GM12875 (cell line): ENCODE measurements at regions not wholly inside any gene's neighbourhood (a gene's known extent, or its start where the extent isn't known, plus 50 kb on each side); places are given as distances from the start of the nearest gene placed in this dataset.

Experiments used
- H3K4me3 ChIP-seq: one replicate; pipeline ENCODE4 v1.5.1; 2011; ENCODE audit warnings: low read depth, low read length, control low read depth
- TF ChIP-seq, protein P1 (sequence below): IDR thresholded peaks from 2 replicates; pipeline ENCODE4 v1.5.1; 2011; ENCODE audit warnings: low read depth, mild to moderate bottlenecking, control low read depth, inconsistent platforms, low read length, moderate library complexity, borderline replicate concordance; ENCODE audit not compliant: insufficient read depth

- no peak overlapping the region for H3K4me3 ChIP-seq
- TF ChIP-seq, protein P1, sequence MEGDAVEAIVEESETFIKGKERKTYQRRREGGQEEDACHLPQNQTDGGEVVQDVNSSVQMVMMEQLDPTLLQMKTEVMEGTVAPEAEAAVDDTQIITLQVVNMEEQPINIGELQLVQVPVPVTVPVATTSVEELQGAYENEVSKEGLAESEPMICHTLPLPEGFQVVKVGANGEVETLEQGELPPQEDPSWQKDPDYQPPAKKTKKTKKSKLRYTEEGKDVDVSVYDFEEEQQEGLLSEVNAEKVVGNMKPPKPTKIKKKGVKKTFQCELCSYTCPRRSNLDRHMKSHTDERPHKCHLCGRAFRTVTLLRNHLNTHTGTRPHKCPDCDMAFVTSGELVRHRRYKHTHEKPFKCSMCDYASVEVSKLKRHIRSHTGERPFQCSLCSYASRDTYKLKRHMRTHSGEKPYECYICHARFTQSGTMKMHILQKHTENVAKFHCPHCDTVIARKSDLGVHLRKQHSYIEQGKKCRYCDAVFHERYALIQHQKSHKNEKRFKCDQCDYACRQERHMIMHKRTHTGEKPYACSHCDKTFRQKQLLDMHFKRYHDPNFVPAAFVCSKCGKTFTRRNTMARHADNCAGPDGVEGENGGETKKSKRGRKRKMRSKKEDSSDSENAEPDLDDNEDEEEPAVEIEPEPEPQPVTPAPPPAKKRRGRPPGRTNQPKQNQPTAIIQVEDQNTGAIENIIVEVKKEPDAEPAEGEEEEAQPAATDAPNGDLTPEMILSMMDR: no peak
These were observed 185.8 kb upstream of the PRDM1 start for GRCh38 chr6:105900125-105900937.

- no peak overlapping the region for H3K4me3 ChIP-seq
- TF ChIP-seq, protein P1: no peak
These were observed 187.8 kb upstream of the PRDM1 start for GRCh38 chr6:105898286-105898685.

- H3K4me3 ChIP-seq: no peak overlapping the region
- TF ChIP-seq, protein P1: no peak
These were observed 189.0 kb upstream of the PRDM1 start for GRCh38 chr6:105897131-105897530.

GRCh38 chr6:105896821-105897095 lies 189.4 kb upstream of the PRDM1 start:
- H3K4me3 ChIP-seq: no peak overlapping the region
- TF ChIP-seq, protein P1: no peak

- no peak overlapping the region for H3K4me3 ChIP-seq
- TF ChIP-seq, protein P1: no peak
These were observed 189.9 kb upstream of the PRDM1 start for GRCh38 chr6:105896052-105896820.

DNA sequence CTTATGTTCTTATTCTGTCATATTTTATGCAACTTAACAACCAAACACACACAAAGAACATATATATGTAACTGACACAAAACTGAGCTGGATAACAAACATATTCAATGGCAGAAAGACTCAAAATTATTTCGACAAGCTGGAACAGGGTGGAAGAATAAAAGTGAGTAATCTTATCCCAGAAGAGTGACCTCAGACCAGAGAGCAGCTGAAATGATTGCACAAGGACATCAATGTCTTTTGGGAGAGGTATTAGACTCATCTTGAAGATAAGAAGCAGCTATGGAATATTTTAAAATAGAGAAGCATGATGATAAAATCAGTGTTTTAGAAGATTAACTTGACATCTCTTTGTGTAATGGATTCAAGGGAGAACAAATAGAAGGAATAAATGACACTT lies 191.6 kb upstream of the PRDM1 start:
- no peak overlapping the region for H3K4me3 ChIP-seq
- TF ChIP-seq, protein P1: no peak

GRCh38 chr6:105893741-105894140 lies 192.4 kb upstream of the PRDM1 start:
- TF ChIP-seq, protein P1: no peak
- H3K4me3 ChIP-seq: no peak overlapping the region
